ENCODE measurements at regions not wholly inside any gene's neighbourhood (a gene's known extent, or its start where the extent isn't known, plus 50 kb on each side); places are given as distances from the start of the nearest gene placed in this dataset.

GRCh38 chr22:27099946-27100722, 442.7 kb downstream of the MIAT start:
- TF ChIP-seq, protein P1, sequence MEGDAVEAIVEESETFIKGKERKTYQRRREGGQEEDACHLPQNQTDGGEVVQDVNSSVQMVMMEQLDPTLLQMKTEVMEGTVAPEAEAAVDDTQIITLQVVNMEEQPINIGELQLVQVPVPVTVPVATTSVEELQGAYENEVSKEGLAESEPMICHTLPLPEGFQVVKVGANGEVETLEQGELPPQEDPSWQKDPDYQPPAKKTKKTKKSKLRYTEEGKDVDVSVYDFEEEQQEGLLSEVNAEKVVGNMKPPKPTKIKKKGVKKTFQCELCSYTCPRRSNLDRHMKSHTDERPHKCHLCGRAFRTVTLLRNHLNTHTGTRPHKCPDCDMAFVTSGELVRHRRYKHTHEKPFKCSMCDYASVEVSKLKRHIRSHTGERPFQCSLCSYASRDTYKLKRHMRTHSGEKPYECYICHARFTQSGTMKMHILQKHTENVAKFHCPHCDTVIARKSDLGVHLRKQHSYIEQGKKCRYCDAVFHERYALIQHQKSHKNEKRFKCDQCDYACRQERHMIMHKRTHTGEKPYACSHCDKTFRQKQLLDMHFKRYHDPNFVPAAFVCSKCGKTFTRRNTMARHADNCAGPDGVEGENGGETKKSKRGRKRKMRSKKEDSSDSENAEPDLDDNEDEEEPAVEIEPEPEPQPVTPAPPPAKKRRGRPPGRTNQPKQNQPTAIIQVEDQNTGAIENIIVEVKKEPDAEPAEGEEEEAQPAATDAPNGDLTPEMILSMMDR (IDR thresholded peaks at IDR 0.05 in 4 of 5, conservative IDR thresholded peaks at IDR 0.05 in 1 of 5), result no peak
- no peak for TF ChIP-seq POLR2A (IDR thresholded peaks at IDR 0.05)

All from gastrocnemius medialis (tissue), 4 donors.